ENCODE measurements at regions not wholly inside any gene's neighbourhood (a gene's known extent, or its start where the extent isn't known, plus 50 kb on each side); places are given as distances from the start of the nearest gene placed in this dataset.
"Not testable (repeated sequence)": the region's sequence is repeated elsewhere in the genome, so short reads cannot be mapped to it uniquely, and the experiment has no call there.

GRCh38 chr6:134599079-134599478, 281.2 kb upstream of the SGK1 start:
- DNase-seq, result no peak

- DNase-seq, result no peak
Measured at GRCh38 chr6:134596191-134596590, 278.3 kb upstream of the SGK1 start.

GRCh38 chr6:134594881-134595280, 277.0 kb upstream of the SGK1 start:
- no peak for DNase-seq

- DNase-seq, result no peak
Measured at GRCh38 chr6:134593887-134594286, 276.0 kb upstream of the SGK1 start.

- DNase-seq, result no peak
Measured at GRCh38 chr6:134593442-134593841, 275.5 kb upstream of the SGK1 start.

GRCh38 chr6:134593024-134593423, 275.1 kb upstream of the SGK1 start:
- DNase-seq, result no peak

- no peak for DNase-seq
Measured at GRCh38 chr6:134590449-134590848, 272.5 kb upstream of the SGK1 start.

GRCh38 chr6:134590004-134590403, 272.1 kb upstream of the SGK1 start:
- DNase-seq, result no peak

GRCh38 chr6:134589512-134589911, 271.6 kb upstream of the SGK1 start:
- no peak for DNase-seq

GRCh38 chr6:134588267-134588666, 270.4 kb upstream of the SGK1 start:
- no peak for DNase-seq

- no peak for DNase-seq
Measured at GRCh38 chr6:134585517-134585873, 267.6 kb upstream of the SGK1 start.

- DNase-seq, result no peak
Measured at GRCh38 chr6:134584847-134585516, 267.1 kb upstream of the SGK1 start.

GRCh38 chr6:134577998-134578397, 260.1 kb upstream of the SGK1 start:
- no peak for DNase-seq

GRCh38 chr6:134575221-134575620, 257.3 kb upstream of the SGK1 start:
- DNase-seq, result no peak

- no peak for DNase-seq
Measured at GRCh38 chr6:134574491-134574890, 256.6 kb upstream of the SGK1 start.

GRCh38 chr6:134569996-134570395, 252.1 kb upstream of the SGK1 start:
- DNase-seq, result not testable (repeated sequence)

- no peak for DNase-seq
Measured at GRCh38 chr6:134564705-134565104, 246.8 kb upstream of the SGK1 start.

GRCh38 chr6:134560019-134560418, 242.1 kb upstream of the SGK1 start:
- DNase-seq, result no peak

GRCh38 chr6:134557509-134557908, 239.6 kb upstream of the SGK1 start:
- no peak for DNase-seq

GRCh38 chr6:134555672-134556071, 237.8 kb upstream of the SGK1 start:
- DNase-seq, result no peak

- no peak for DNase-seq
Measured at GRCh38 chr6:134553936-134554335, 236.0 kb upstream of the SGK1 start.

GRCh38 chr6:134551245-134551960, 233.5 kb upstream of the SGK1 start:
- no peak for DNase-seq

- DNase-seq, result no peak
Measured at GRCh38 chr6:134550604-134551003, 232.7 kb upstream of the SGK1 start.

GRCh38 chr6:134549854-134550253, 231.9 kb upstream of the SGK1 start:
- no peak for DNase-seq

Measured in NCI-H526 treated with DMSO at 0.1 percent for 48 hours (cell line).